Ishikawa (cell line): ENCODE measurements at regions not wholly inside any gene's neighbourhood (a gene's known extent, or its start where the extent isn't known, plus 50 kb on each side); places are given as distances from the start of the nearest gene placed in this dataset.

ENCODE experiments used
- CEBPB ChIP-seq: IDR thresholded peaks from 2 replicates; pipeline ENCODE4 v1.6.1; 2012
- EGR1 ChIP-seq: IDR thresholded peaks from 2 replicates; pipeline ENCODE4 v1.6.1; 2012
- FOXM1 ChIP-seq: IDR thresholded peaks from 2 replicates; pipeline ENCODE4 v1.6.1; 2012; ENCODE audit warnings: low read depth, borderline replicate concordance
- MAX ChIP-seq: IDR thresholded peaks from 2 replicates; pipeline ENCODE4 v1.6.1; 2012
- NFIC ChIP-seq: IDR thresholded peaks from 2 replicates; pipeline ENCODE4 v1.6.1; 2012
- RAD21 ChIP-seq: IDR thresholded peaks from 2 replicates; pipeline ENCODE4 v1.6.1; 2012; ENCODE audit warnings: low read depth
- REST ChIP-seq: IDR thresholded peaks from 2 replicates; pipeline ENCODE4 v1.6.1; 2012; ENCODE audit warnings: low read depth, mild to moderate bottlenecking
- TAF1 ChIP-seq: IDR thresholded peaks from 2 replicates; pipeline ENCODE4 v1.6.1; 2012; ENCODE audit warnings: low read depth, mild to moderate bottlenecking
- USF1 ChIP-seq: IDR thresholded peaks from 2 replicates; pipeline ENCODE4 v1.6.1; 2012
- ZBTB7A ChIP-seq: IDR thresholded peaks from 2 replicates; pipeline ENCODE4 v1.6.1; 2012; ENCODE audit warnings: low read depth

- TF ChIP-seq CEBPB (no peak), USF1 (no peak), TAF1 (no peak), RAD21 (no peak), FOXM1 (no peak), ZBTB7A (no peak), REST (no peak), MAX (no peak), EGR1 (no peak), NFIC (no peak)
Observed at GRCh38 chr3:90261481-90262433, 1154.3 kb downstream of the EPHA3 start.
